ENCODE measurements at regions not wholly inside any gene's neighbourhood (a gene's known extent, or its start where the extent isn't known, plus 50 kb on each side); places are given as distances from the start of the nearest gene placed in this dataset.

DNA sequence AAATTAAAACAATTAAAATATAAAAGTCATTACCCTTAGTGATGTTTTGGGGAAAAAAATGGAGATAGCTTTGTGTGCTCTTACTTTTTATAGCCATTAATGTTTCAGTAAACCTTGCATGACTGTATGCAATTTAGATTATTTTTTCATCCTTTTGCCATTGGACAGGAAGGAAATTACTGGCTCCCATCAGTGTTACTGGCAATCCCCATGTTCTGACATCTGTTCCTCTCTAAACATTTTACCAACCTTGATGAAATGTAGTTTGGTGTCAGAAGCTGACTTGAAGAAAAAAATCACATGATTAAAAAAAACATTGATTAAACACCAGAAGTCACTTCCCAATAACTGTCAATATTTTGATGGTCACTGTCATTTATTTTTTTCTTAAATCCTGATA, 52.3 kb upstream of the ZNF536 start:
- TF ChIP-seq, protein P1, sequence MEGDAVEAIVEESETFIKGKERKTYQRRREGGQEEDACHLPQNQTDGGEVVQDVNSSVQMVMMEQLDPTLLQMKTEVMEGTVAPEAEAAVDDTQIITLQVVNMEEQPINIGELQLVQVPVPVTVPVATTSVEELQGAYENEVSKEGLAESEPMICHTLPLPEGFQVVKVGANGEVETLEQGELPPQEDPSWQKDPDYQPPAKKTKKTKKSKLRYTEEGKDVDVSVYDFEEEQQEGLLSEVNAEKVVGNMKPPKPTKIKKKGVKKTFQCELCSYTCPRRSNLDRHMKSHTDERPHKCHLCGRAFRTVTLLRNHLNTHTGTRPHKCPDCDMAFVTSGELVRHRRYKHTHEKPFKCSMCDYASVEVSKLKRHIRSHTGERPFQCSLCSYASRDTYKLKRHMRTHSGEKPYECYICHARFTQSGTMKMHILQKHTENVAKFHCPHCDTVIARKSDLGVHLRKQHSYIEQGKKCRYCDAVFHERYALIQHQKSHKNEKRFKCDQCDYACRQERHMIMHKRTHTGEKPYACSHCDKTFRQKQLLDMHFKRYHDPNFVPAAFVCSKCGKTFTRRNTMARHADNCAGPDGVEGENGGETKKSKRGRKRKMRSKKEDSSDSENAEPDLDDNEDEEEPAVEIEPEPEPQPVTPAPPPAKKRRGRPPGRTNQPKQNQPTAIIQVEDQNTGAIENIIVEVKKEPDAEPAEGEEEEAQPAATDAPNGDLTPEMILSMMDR (IDR thresholded peaks at IDR 0.05; ENCODE audit: control extremely low read depth in 1 of 3, insufficient read depth in 1 of 3, low read depth in 1 of 3, low read length in 3 of 3), result no peak
- no peak for TF ChIP-seq TAF1 (IDR thresholded peaks at IDR 0.05; ENCODE audit: low read depth, low read length)
- TF ChIP-seq, protein P2, sequence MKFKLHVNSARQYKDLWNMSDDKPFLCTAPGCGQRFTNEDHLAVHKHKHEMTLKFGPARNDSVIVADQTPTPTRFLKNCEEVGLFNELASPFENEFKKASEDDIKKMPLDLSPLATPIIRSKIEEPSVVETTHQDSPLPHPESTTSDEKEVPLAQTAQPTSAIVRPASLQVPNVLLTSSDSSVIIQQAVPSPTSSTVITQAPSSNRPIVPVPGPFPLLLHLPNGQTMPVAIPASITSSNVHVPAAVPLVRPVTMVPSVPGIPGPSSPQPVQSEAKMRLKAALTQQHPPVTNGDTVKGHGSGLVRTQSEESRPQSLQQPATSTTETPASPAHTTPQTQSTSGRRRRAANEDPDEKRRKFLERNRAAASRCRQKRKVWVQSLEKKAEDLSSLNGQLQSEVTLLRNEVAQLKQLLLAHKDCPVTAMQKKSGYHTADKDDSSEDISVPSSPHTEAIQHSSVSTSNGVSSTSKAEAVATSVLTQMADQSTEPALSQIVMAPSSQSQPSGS (IDR thresholded peaks at IDR 0.05; ENCODE audit: low read length), result no peak
- TF ChIP-seq FOSL1 (IDR thresholded peaks at IDR 0.05; ENCODE audit: insufficient read depth, low read depth, low read length), result no peak
- TF ChIP-seq POLR2AphosphoS5 (IDR thresholded peaks at IDR 0.05; ENCODE audit: low read depth, low read length), result no peak
- no peak for TF ChIP-seq SAP30 (IDR thresholded peaks at IDR 0.05; ENCODE audit: insufficient read depth, insufficient replicate concordance, low read length)
- no peak for TF ChIP-seq RAD21 (IDR thresholded peaks at IDR 0.05 in 1 of 2, conservative IDR thresholded peaks at IDR 0.05 in 1 of 2; ENCODE audit: low read depth in 2 of 2, low read length in 2 of 2)
- TF ChIP-seq EZH2 (IDR thresholded peaks at IDR 0.05; ENCODE audit: low read depth, low read length, severe bottlenecking), result no peak
- no peak for TF ChIP-seq SUZ12 (IDR thresholded peaks at IDR 0.05; ENCODE audit: low read length)
- no peak for TF ChIP-seq SP1 (IDR thresholded peaks at IDR 0.05; ENCODE audit: low read depth, low read length)
- TF ChIP-seq RXRA (IDR thresholded peaks at IDR 0.05; ENCODE audit: insufficient read depth, low read depth, low read length), result no peak

Data from H1 (cell line).